ENCODE measurements at regions not wholly inside any gene's neighbourhood (a gene's known extent, or its start where the extent isn't known, plus 50 kb on each side); places are given as distances from the start of the nearest gene placed in this dataset.

DNA sequence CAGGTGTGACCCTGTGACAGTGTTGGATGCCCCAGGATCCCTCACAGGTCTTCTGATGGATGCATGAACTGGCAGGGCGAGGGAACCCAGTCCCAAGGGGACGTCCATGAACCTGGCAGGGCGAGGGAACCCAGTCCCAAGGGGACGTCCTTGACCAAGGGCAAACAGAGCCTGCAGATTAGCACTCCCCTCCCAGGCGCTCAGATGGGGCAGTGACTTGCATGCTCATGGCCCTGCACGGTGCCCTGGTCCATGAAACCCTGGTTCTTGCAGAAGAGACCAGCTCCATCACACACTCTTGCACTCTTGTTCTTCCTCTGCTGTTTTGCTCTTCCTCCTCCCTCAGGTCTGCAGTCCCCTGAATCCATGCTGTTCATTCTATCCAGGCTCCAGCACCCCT, 192.7 kb downstream of the GALR1 start:
- no peak for TF ChIP-seq RFX5 (IDR thresholded peaks at IDR 0.05; ENCODE audit: low read depth, low read length)
- TF ChIP-seq POLR2AphosphoS5 (IDR thresholded peaks at IDR 0.05; ENCODE audit: low read depth, low read length), result no peak
- TF ChIP-seq STAT5B (CRISPR knock-in tag; IDR thresholded peaks at IDR 0.05), result no peak
- TF ChIP-seq MXI1 (IDR thresholded peaks at IDR 0.05; ENCODE audit: borderline replicate concordance, low read depth, low read length), result no peak
- no peak for TF ChIP-seq POLR2A (IDR thresholded peaks at IDR 0.05; ENCODE audit: insufficient read depth in 1 of 2, low read depth in 2 of 2, low read length in 2 of 2)
- TF ChIP-seq, protein P1, sequence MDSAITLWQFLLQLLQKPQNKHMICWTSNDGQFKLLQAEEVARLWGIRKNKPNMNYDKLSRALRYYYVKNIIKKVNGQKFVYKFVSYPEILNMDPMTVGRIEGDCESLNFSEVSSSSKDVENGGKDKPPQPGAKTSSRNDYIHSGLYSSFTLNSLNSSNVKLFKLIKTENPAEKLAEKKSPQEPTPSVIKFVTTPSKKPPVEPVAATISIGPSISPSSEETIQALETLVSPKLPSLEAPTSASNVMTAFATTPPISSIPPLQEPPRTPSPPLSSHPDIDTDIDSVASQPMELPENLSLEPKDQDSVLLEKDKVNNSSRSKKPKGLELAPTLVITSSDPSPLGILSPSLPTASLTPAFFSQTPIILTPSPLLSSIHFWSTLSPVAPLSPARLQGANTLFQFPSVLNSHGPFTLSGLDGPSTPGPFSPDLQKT (CRISPR knock-in tag; IDR thresholded peaks at IDR 0.05; ENCODE audit: borderline replicate concordance), result no peak
- TF ChIP-seq ZNF138 (CRISPR knock-in tag; IDR thresholded peaks at IDR 0.05; ENCODE audit: low read depth), result no peak

Data from HepG2 (cell line).